IMR-90 (cell line): ENCODE measurements at regions not wholly inside any gene's neighbourhood (a gene's known extent, or its start where the extent isn't known, plus 50 kb on each side); places are given as distances from the start of the nearest gene placed in this dataset.

Experiments
- ATAC-seq: fragments of 200-7000 bp; cut with Tn5 transposase; 2 replicates; pipeline ENCODE4 v1.9.1; 2020; ENCODE audit warnings: low read depth, mild to moderate bottlenecking, moderate library complexity
- BruUV-seq: library from RNA; stranded (reverse); fragments of 400-500 nt; replicated peaks from 2 replicates; lab custom pipeline; 2021; lab: Mats Ljungman, UMichigan
- CTCF ChIA-PET: fragments of 300-600 bp; formaldehyde crosslinking; extraction: SDS; loops from one replicate; lab custom pipeline; 2021; ENCODE audit warnings: antibody characterized with exemption; lab: Yijun Ruan, JAX
- POLR2A ChIA-PET: fragments of 300-600 bp; sonication (Branson Sonifier 250); formaldehyde crosslinking; loops from one replicate; lab custom pipeline; 2022; ENCODE audit warnings: antibody characterized with exemption; ENCODE audit not compliant: unreplicated experiment; lab: Charles Lee
- DNase-seq: peaks from one replicate; pipeline ENCODE4 v3.0.0; 2013
- H2AFZ ChIP-seq: replicated peaks from 2 replicates; pipeline ENCODE3; 2013; ENCODE audit warnings: low read length, mild to moderate bottlenecking; ENCODE audit not compliant: poor library complexity
- H2AK5ac ChIP-seq: 2 replicates; pipeline ENCODE4 v1.6.1; 2013; ENCODE audit warnings: low read depth, low read length, inconsistent platforms
- H2AK9ac ChIP-seq: replicated peaks from 2 replicates; pipeline ENCODE3; 2013; ENCODE audit warnings: mild to moderate bottlenecking, low read depth, low read length, moderate library complexity; ENCODE audit not compliant: poor library complexity
- H2BK120ac ChIP-seq: 2 replicates; pipeline ENCODE4 v1.6.1; 2013; ENCODE audit warnings: low read depth, low read length, inconsistent platforms
- H2BK15ac ChIP-seq: 3 replicates; pipeline ENCODE4 v1.6.1; 2013; ENCODE audit warnings: low read depth, low read length, inconsistent platforms
- H2BK20ac ChIP-seq: 2 replicates; pipeline ENCODE4 v1.6.1; 2013; ENCODE audit warnings: low read depth, mild to moderate bottlenecking, inconsistent platforms, low read length, moderate library complexity
- H2BK5ac ChIP-seq: 2 replicates; pipeline ENCODE4 v1.6.1; 2013; ENCODE audit warnings: mild to moderate bottlenecking, low read depth, low read length, inconsistent platforms; ENCODE audit not compliant: poor library complexity, severe bottlenecking
- H3K14ac ChIP-seq: replicated peaks from 2 replicates; pipeline ENCODE4 v1.6.1; 2013; ENCODE audit warnings: low read depth, low read length, inconsistent platforms
- H3K18ac ChIP-seq: 2 replicates; pipeline ENCODE4 v1.6.1; 2013; ENCODE audit warnings: low read depth, low read length, control low read depth
- H3K23ac ChIP-seq: 2 replicates; pipeline ENCODE4 v1.6.1; 2013; ENCODE audit warnings: low read depth, low read length, inconsistent platforms
- H3K27ac ChIP-seq: 2 replicates; pipeline ENCODE4 v1.5.1; 2013; ENCODE audit warnings: mild to moderate bottlenecking, control low read depth, low read length; ENCODE audit not compliant: insufficient read depth
- H3K27me3 ChIP-seq: 2 replicates; pipeline ENCODE4 v1.6.1; 2013; ENCODE audit warnings: low read length; ENCODE audit not compliant: control insufficient read depth, insufficient read depth
- H3K36me3 ChIP-seq: 2 replicates; pipeline ENCODE4 v1.6.1; 2013; ENCODE audit warnings: low read length, mixed read lengths; ENCODE audit not compliant: control insufficient read depth, insufficient read depth
- H3K4ac ChIP-seq: 2 replicates; pipeline ENCODE4 v1.6.1; 2013; ENCODE audit warnings: low read depth, low read length, inconsistent platforms
- H3K4me1 ChIP-seq: 2 replicates; pipeline ENCODE4 v1.6.1; 2013; ENCODE audit warnings: low read length, mixed read lengths; ENCODE audit not compliant: control insufficient read depth, insufficient read depth
- H3K4me2 ChIP-seq: 2 replicates; pipeline ENCODE4 v1.6.1; 2013; ENCODE audit warnings: low read depth, mild to moderate bottlenecking, control low read depth, low read length, moderate library complexity
- H3K4me3 ChIP-seq: 2 replicates; pipeline ENCODE4 v1.5.1; 2013; ENCODE audit warnings: low read depth, mild to moderate bottlenecking, control low read depth, low read length, moderate library complexity; ENCODE audit not compliant: insufficient read depth
- H3K56ac ChIP-seq: 2 replicates; pipeline ENCODE4 v1.6.1; 2013; ENCODE audit warnings: low read length, inconsistent platforms; ENCODE audit not compliant: insufficient read depth; ENCODE audit errors: extremely low read depth
- H3K79me1 ChIP-seq, 2 experiments: 2 replicates each; pipeline ENCODE4 v1.6.1; 2013; ENCODE audit warnings: low read length in 2 of 2, inconsistent platforms in 1 of 2, low read depth in 1 of 2
- H3K9ac ChIP-seq: 2 replicates; pipeline ENCODE4 v1.6.1; 2013; ENCODE audit warnings: low read depth, low read length, control low read depth
- H3K9me1 ChIP-seq: 2 replicates; pipeline ENCODE4 v1.6.1; 2013; ENCODE audit warnings: low read length, inconsistent platforms; ENCODE audit not compliant: insufficient read depth
- H3K9me3 ChIP-seq: 2 replicates; pipeline ENCODE4 v1.6.1; 2013; ENCODE audit warnings: low read length; ENCODE audit not compliant: control insufficient read depth, insufficient read depth
- H4K20me1 ChIP-seq: 2 replicates; pipeline ENCODE4 v1.6.1; 2013; ENCODE audit warnings: low read length, inconsistent platforms; ENCODE audit not compliant: insufficient read depth
- H4K5ac ChIP-seq: 2 replicates; pipeline ENCODE4 v1.6.1; 2013; ENCODE audit warnings: mild to moderate bottlenecking, low read depth, low read length, control low read depth
- H4K8ac ChIP-seq, 2 experiments: 2 replicates each; pipeline ENCODE4 v1.6.1; 2013; ENCODE audit warnings: low read depth in 2 of 2, low read length in 2 of 2, control low read depth in 1 of 2, inconsistent platforms in 1 of 2
- H4K91ac ChIP-seq: 2 replicates; pipeline ENCODE4 v1.6.1; 2013; ENCODE audit warnings: low read depth, low read length, inconsistent platforms; ENCODE audit not compliant: insufficient read depth
- ELK1 ChIP-seq: fragments of 150-350 bp; IDR thresholded peaks from 2 replicates; pipeline ENCODE4 v1.6.1; 2016; ENCODE audit warnings: low read depth, mild to moderate bottlenecking, low read length, moderate library complexity, borderline replicate concordance
- RAD21 ChIP-seq: IDR thresholded peaks from 2 replicates; pipeline ENCODE4 v1.6.1; 2012; ENCODE audit warnings: low read length, improper control_type of control experiment
- WGBS, 2 experiments: methylation state at CpG; one replicate each; pipeline versions ENCODE4 v1.1.5 to v1.1.7; 2013; ENCODE audit warnings: missing lambda C conversion rate in 2 of 2; ENCODE audit not compliant: insufficient read length in 1 of 2; ENCODE audit errors: extremely low coverage in 2 of 2; 5-methylcytosine and 5-hydroxymethylcytosine counted together
- dilution Hi-C: fragments of 300-500 bp; cut with HindIII; formaldehyde crosslinking; loops from one replicate; pipeline ENCODE4 v1.14.3; 2018; ENCODE audit warnings: low sequenced_read_pairs; ENCODE audit not compliant: unreplicated experiment
- in situ Hi-C: fragments of 300-500 bp; cut with MboI; formaldehyde crosslinking; loops from 3 replicates; pipeline ENCODE4 v1.14.3; 2019; ENCODE audit warnings: low sequenced_read_pairs, inconsistent platforms, mixed read lengths
- intact Hi-C: fragments of 100-400 bp; cut with micrococcal nuclease; formaldehyde crosslinking; loops from 2 replicates; pipeline ENCODE4 v1.10.0; 2022

DNA sequence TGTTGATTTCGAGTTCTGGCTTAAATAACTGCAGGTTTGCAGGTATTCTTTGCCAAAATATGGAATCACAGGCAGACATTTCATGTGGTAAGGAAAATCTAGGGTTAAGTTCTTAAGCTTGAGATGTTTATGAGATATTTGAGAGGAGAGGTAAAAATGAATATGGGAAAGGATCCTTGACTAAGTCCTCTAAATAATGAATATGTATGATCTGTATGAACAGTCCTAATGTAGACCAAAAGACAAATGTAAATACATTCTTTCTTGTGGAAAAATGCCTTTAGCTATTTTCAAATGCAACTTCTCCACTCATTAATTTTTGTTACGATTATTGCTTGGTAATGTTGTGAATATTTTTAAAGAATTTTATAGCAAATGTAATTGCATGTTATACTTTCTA is 1632.6 kb downstream of the SUCLG1 start:
- no peak for TF ChIP-seq RAD21
- TF ChIP-seq ELK1, result no peak
- Histone ChIP-seq H3K79me1 (no peaks in the 10 kb centered on the region), H2AK9ac (no peak overlapping the region), H4K8ac (no peak overlapping the region), H3K36me3 (no peaks in the 10 kb centered on the region), H3K9me3 (no peaks in the 10 kb centered on the region), H2AFZ (no peak overlapping the region), H4K5ac (no peak overlapping the region), H3K4me3 (no peak overlapping the region), H4K20me1 (no peaks in the 10 kb centered on the region), H3K9me1 (no peaks in the 10 kb centered on the region), H3K56ac (no peak overlapping the region), H2BK5ac (no peak overlapping the region), H3K18ac (no peak overlapping the region), H3K27me3 (no peaks in the 10 kb centered on the region), H3K14ac (no peak overlapping the region), H3K4me1 (no peaks in the 10 kb centered on the region), H3K9ac (no peak overlapping the region), H4K91ac (no peak overlapping the region), H3K4ac (no peak overlapping the region), H2AK5ac (no peak overlapping the region), H3K27ac (no peak overlapping the region), H3K4me2 (no peak overlapping the region), H2BK20ac (no peak overlapping the region), H3K23ac (no peak overlapping the region), H2BK15ac (no peak overlapping the region), H2BK120ac (no peak overlapping the region)
- in situ Hi-C loops, result no loop called here
- no peak for ATAC-seq
- ChIA-PET POLR2A (no interaction called here), CTCF (no interaction called here)
- no peak for DNase-seq
- no CpG with 5 or more reads among the region's 2 CpGs for WGBS, 2 experiments
- dilution Hi-C loops, result no loop called here
- intact Hi-C loops, result no loop called here
- no TSS peak for BruUV-seq
